Adrenal gland (tissue), 5 donors: ENCODE measurements at regions not wholly inside any gene's neighbourhood (a gene's known extent, or its start where the extent isn't known, plus 50 kb on each side); places are given as distances from the start of the nearest gene placed in this dataset.

Experiments
- POLR2A ChIP-seq, 2 donors: fragments of 450-650 bp; IDR thresholded peaks; one replicate each; pipeline ENCODE4 v1.6.1; 2017; ENCODE audit warnings: antibody characterized with exemption in 2 of 2, mild to moderate bottlenecking in 2 of 2, moderate library complexity in 1 of 2
- TF ChIP-seq, protein P1 (sequence below), 6 experiments: fragments of 450-650 bp in 4 of 6; fragments of 200-600 bp in 2 of 6; sonication (generic) in 1 of 6; IDR thresholded peaks; 1 replicate in 5 of 6; 2 replicates in 1 of 6; pipeline versions ENCODE4 v1.5.1 to v1.8.0; 2016 to 2021; ENCODE audit warnings: antibody characterized with exemption in 6 of 6, mild to moderate bottlenecking in 2 of 6, moderate library complexity in 1 of 6
- donor health status: DM: no; HTN: no; CAD: no.

DNA sequence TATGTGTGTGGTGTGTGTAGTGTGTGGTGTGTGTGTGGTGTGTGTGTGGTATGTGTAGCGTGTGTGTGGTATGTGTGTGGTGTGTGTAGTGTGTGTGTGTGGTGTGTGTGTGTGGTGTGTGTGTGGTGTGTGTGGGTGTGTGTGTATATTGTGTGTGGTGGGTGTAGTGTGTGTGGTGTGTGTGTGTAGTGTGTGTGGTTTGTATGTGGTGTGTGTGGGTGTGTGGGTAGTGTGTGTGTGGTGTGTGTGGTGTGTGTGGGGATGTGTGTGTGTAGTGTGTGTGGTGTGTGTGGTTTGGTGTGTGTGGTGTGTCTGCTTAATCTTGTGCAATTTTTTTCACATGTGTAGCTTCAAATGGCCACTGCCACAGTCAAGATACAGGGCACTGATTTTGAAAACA lies 94.5 kb downstream of the CPZ start:
- TF ChIP-seq, protein P1, sequence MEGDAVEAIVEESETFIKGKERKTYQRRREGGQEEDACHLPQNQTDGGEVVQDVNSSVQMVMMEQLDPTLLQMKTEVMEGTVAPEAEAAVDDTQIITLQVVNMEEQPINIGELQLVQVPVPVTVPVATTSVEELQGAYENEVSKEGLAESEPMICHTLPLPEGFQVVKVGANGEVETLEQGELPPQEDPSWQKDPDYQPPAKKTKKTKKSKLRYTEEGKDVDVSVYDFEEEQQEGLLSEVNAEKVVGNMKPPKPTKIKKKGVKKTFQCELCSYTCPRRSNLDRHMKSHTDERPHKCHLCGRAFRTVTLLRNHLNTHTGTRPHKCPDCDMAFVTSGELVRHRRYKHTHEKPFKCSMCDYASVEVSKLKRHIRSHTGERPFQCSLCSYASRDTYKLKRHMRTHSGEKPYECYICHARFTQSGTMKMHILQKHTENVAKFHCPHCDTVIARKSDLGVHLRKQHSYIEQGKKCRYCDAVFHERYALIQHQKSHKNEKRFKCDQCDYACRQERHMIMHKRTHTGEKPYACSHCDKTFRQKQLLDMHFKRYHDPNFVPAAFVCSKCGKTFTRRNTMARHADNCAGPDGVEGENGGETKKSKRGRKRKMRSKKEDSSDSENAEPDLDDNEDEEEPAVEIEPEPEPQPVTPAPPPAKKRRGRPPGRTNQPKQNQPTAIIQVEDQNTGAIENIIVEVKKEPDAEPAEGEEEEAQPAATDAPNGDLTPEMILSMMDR (IDR thresholded peaks at IDR 0.05) = no peak
- no peak for TF ChIP-seq POLR2A (IDR thresholded peaks at IDR 0.05)
